HG03460 (cell line): ENCODE measurements at regions not wholly inside any gene's neighbourhood (a gene's known extent, or its start where the extent isn't known, plus 50 kb on each side); places are given as distances from the start of the nearest gene placed in this dataset.
"Not testable (repeated sequence)": the region's sequence is repeated elsewhere in the genome, so short reads cannot be mapped to it uniquely, and the experiment has no call there.

Experiments
- ATAC-seq: cut with Tn5 transposase; IDR thresholded peaks from one replicate; pipeline ENCODE4 v1.9.1; 2021; ENCODE audit not compliant: unreplicated experiment

- ATAC-seq, result not testable (repeated sequence)
These were observed 180.7 kb downstream of the TMEM121 start for GRCh38 chr14:105707099-105707498.

- ATAC-seq, result not testable (repeated sequence)
These were observed 181.4 kb downstream of the TMEM121 start for GRCh38 chr14:105707723-105708151.

- not testable (repeated sequence) for ATAC-seq
These were observed 182.1 kb downstream of the TMEM121 start for GRCh38 chr14:105708251-105709134.

GRCh38 chr14:105709281-105710118 lies 183.1 kb downstream of the TMEM121 start:
- ATAC-seq, result no peak

- no peak for ATAC-seq
These were observed 184.0 kb downstream of the TMEM121 start for GRCh38 chr14:105710119-105711043.

GRCh38 chr14:105711044-105711620 lies 184.7 kb downstream of the TMEM121 start:
- ATAC-seq, result no peak

GRCh38 chr14:105711841-105712460 lies 185.6 kb downstream of the TMEM121 start:
- no peak for ATAC-seq

- ATAC-seq, result not testable (repeated sequence)
These were observed 186.3 kb downstream of the TMEM121 start for GRCh38 chr14:105712670-105713069.

- ATAC-seq, result not testable (repeated sequence)
These were observed 186.8 kb downstream of the TMEM121 start for GRCh38 chr14:105713160-105713559.

- ATAC-seq, result not testable (repeated sequence)
These were observed 187.5 kb downstream of the TMEM121 start for GRCh38 chr14:105713836-105714235.

- ATAC-seq, result not testable (repeated sequence)
These were observed 192.4 kb downstream of the TMEM121 start for GRCh38 chr14:105718787-105719186.

GRCh38 chr14:105720106-105720505 lies 193.7 kb downstream of the TMEM121 start:
- ATAC-seq, result not testable (repeated sequence)

- not testable (repeated sequence) for ATAC-seq
These were observed 194.6 kb downstream of the TMEM121 start for GRCh38 chr14:105720852-105721601.

- ATAC-seq, result not testable (repeated sequence)
These were observed 195.2 kb downstream of the TMEM121 start for GRCh38 chr14:105721602-105721970.

- ATAC-seq, result not testable (repeated sequence)
These were observed 195.8 kb downstream of the TMEM121 start for GRCh38 chr14:105721996-105722709.

GRCh38 chr14:105723271-105723670 lies 196.9 kb downstream of the TMEM121 start:
- not testable (repeated sequence) for ATAC-seq

GRCh38 chr14:105723776-105724175 lies 197.4 kb downstream of the TMEM121 start:
- ATAC-seq, result not testable (repeated sequence)

GRCh38 chr14:105729825-105730368 lies 203.5 kb downstream of the TMEM121 start:
- not testable (repeated sequence) for ATAC-seq
